MV-4-11 (cell line): ENCODE measurements at regions not wholly inside any gene's neighbourhood (a gene's known extent, or its start where the extent isn't known, plus 50 kb on each side); places are given as distances from the start of the nearest gene placed in this dataset.

Experiments used
- DNase-seq: peaks from one replicate; lab custom pipeline; 2025; lab: John Stamatoyannopoulos, UW

GRCh38 chr12:105956662-105957457 is 181.9 kb downstream of the NUAK1 start:
- no peak for DNase-seq

- no peak for DNase-seq
Observed at GRCh38 chr12:105960319-105961083, 178.3 kb downstream of the NUAK1 start.

GRCh38 chr12:105961821-105962671 is 176.7 kb downstream of the NUAK1 start:
- no peak for DNase-seq

GRCh38 chr12:105967038-105967776 is 171.5 kb downstream of the NUAK1 start:
- no peak for DNase-seq

GRCh38 chr12:105968025-105968424 is 170.7 kb downstream of the NUAK1 start:
- no peak for DNase-seq

- no peak for DNase-seq
Observed at GRCh38 chr12:105970885-105971284, 167.9 kb downstream of the NUAK1 start.

- DNase-seq = peak; percentile 5
Observed at GRCh38 chr12:105974738-105975137, 164.0 kb downstream of the NUAK1 start.

- DNase-seq = no peak
Observed at GRCh38 chr12:105975351-105975750, 163.4 kb downstream of the NUAK1 start.

GRCh38 chr12:105977236-105977635 is 161.5 kb downstream of the NUAK1 start:
- DNase-seq = no peak

- no peak for DNase-seq
Observed at GRCh38 chr12:105977652-105978051, 161.1 kb downstream of the NUAK1 start.

- DNase-seq = no peak
Observed at GRCh38 chr12:105978276-105978675, 160.5 kb downstream of the NUAK1 start.

GRCh38 chr12:105978686-105979085 is 160.1 kb downstream of the NUAK1 start:
- no peak for DNase-seq

- no peak for DNase-seq
Observed at GRCh38 chr12:105980085-105980484, 158.7 kb downstream of the NUAK1 start.

- no peak for DNase-seq
Observed at GRCh38 chr12:105980533-105980932, 158.2 kb downstream of the NUAK1 start.

GRCh38 chr12:105982022-105982421 is 156.7 kb downstream of the NUAK1 start:
- no peak for DNase-seq

GRCh38 chr12:105983622-105984320 is 155.0 kb downstream of the NUAK1 start:
- no peak for DNase-seq

GRCh38 chr12:105985383-105985782 is 153.4 kb downstream of the NUAK1 start:
- DNase-seq = no peak

- DNase-seq = no peak
Observed at GRCh38 chr12:105986779-105987684, 151.7 kb downstream of the NUAK1 start.

GRCh38 chr12:105987685-105988035 is 151.1 kb downstream of the NUAK1 start:
- no peak for DNase-seq
